Activated T-helper 1 cell treated with anti-CD3 and anti-CD28 coated beads, Interleukin-12 subunit alpha, Interleukin-12 subunit beta, Interleukin-2, Interleukin-4 antibody, amounts not matched to agents 30 ng/mL and 10 ng/mL and 1 ng/mL, durations not matched to agents 14 hours and 24 hours and 36 hours (primary cell): ENCODE measurements at regions not wholly inside any gene's neighbourhood (a gene's known extent, or its start where the extent isn't known, plus 50 kb on each side); places are given as distances from the start of the nearest gene placed in this dataset.
"Not testable (repeated sequence)": the region's sequence is repeated elsewhere in the genome, so short reads cannot be mapped to it uniquely, and the experiment has no call there.

Experiments
- DNase-seq: peaks from one replicate; pipeline ENCODE4 v3.0.0; 2021; ENCODE audit warnings: low spot score
- H3K27ac Mint-ChIP-seq: one replicate; pipeline ENCODE4 v1.8.0; 2021; ENCODE audit warnings: mild to moderate bottlenecking, mixed read lengths
- H3K27me3 Mint-ChIP-seq: one replicate; pipeline ENCODE4 v1.8.0; 2022; ENCODE audit warnings: mild to moderate bottlenecking, moderate library complexity, mixed read lengths; ENCODE audit not compliant: insufficient read depth
- H3K36me3 Mint-ChIP-seq: one replicate; pipeline ENCODE4 v1.8.0; 2021; ENCODE audit warnings: low read depth, mixed read lengths
- H3K4me1 Mint-ChIP-seq: one replicate; pipeline ENCODE4 v1.8.0; 2021; ENCODE audit warnings: low read depth, mixed read lengths
- H3K4me3 Mint-ChIP-seq: one replicate; pipeline ENCODE4 v1.8.0; 2021; ENCODE audit warnings: mild to moderate bottlenecking, moderate library complexity, mixed read lengths
- H3K9me3 Mint-ChIP-seq: one replicate; pipeline ENCODE4 v1.8.0; 2021; ENCODE audit warnings: mixed read lengths
- intact Hi-C: fragments of 100-400 bp; cut with micrococcal nuclease; formaldehyde crosslinking; loops from one replicate; pipeline ENCODE4 v1.15.1; 2024

DNA sequence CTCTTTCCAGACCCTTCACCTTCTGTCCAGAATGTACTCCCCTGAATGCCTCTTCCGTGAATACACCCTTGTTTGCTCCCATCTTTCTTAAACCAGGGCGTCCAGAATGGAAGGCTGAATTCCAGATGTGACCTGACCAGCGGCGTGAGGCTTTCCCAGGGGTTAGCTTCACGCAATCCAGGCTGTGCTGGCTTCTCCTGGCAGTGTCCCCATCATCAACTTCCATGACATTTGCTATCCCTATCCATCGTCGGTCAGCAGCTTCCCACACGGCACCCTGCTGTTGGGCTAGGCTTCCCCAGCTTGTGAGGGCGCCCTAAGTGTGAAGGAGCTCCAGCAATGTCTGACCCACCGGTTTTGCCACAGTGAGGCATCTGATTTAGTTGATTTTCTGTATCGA, 339.8 kb upstream of the TNRC6C start:
- Mint-ChIP-seq H3K27me3 (peaks cover 15% of the 10 kb centered on the region), H3K36me3 (peaks cover 3% of the 10 kb centered on the region), H3K4me1 (peaks cover 11% of the 10 kb centered on the region), H3K4me3 (no peak overlapping the region), H3K27ac (no peak overlapping the region), H3K9me3 (peaks cover 7% of the 10 kb centered on the region)
- intact Hi-C loops: no loop called here
- no peak for DNase-seq

- Mint-ChIP-seq H3K9me3 (peaks cover 7% of the 10 kb centered on the region), H3K36me3 (peaks cover 3% of the 10 kb centered on the region), H3K4me3 (no peak overlapping the region), H3K27me3 (peaks cover 11% of the 10 kb centered on the region), H3K4me1 (peaks cover 11% of the 10 kb centered on the region), H3K27ac (no peak overlapping the region)
- intact Hi-C loops: no loop called here
- DNase-seq: no peak
Observed at GRCh38 chr17:77619326-77619725, 339.2 kb upstream of the TNRC6C start.

DNA sequence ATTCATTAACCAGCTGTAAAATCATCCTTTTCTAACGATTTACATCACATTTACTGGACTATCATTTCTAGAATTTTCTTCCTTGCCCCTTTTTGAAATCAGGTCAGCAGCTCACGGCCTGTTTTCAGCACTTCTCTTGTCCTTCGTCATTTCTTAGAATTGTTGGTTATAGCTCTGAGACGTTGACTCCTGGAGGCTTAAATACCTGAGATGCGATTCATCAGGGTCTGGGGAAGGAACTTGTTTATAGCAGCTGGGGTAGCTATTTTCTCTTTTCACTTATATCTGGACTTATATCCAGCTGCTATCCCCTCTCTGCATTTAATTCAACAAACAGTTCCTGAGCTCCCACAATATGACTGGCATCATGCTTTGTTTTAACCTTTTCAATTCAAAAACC, 338.7 kb upstream of the TNRC6C start:
- Mint-ChIP-seq H3K4me3 (no peak overlapping the region), H3K9me3 (peaks cover 7% of the 10 kb centered on the region), H3K4me1 (peaks cover 11% of the 10 kb centered on the region), H3K27me3 (peaks cover 9% of the 10 kb centered on the region), H3K36me3 (peaks cover 3% of the 10 kb centered on the region), H3K27ac (no peak overlapping the region)
- DNase-seq: no peak
- intact Hi-C loops: no loop called here

DNA sequence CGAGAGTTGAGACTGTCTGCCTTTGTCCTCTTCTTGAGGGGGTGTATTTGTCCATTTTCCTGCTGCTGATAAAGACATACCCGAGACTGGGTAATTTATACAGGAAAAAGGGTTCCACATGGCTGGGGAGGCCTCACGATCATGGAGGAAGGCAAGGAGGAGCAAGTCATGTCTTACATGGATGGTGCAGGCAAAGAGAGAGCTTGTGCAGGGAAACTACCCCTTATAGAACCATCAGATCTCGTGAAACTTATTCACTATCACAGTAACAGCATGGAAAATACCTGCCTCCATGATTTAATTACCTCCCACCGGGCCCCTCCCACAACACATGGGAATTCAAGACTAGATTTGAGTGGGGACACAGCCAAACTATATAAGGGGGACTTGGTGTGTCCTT, 338.2 kb upstream of the TNRC6C start:
- Mint-ChIP-seq H3K4me3 (no peak overlapping the region), H3K9me3 (peaks cover 7% of the 10 kb centered on the region), H3K27ac (no peak overlapping the region), H3K4me1 (peaks cover 11% of the 10 kb centered on the region), H3K27me3 (peaks cover 9% of the 10 kb centered on the region), H3K36me3 (peaks cover 3% of the 10 kb centered on the region)
- intact Hi-C loops: no loop called here
- no peak for DNase-seq

DNA sequence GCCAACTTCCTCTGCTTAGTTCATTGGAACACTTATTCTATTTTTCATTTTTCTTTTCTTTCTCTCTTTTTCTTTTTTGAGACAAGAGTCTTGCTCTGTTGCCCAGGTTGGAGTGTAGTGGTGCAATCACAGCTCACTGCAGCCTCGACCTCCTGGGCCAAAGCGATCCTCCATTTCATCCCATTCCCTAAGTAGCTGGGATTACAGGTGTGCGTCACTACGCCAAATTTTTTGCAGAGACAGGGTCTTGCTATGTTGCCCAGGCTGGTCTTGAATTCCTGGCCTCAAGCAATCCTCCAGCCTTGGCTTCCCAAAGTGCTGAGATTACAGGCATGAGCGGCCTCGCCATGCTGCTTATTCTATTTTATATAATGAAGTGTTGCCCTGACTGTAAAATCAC, 336.4 kb upstream of the TNRC6C start:
- peaks cover 11% of the 10 kb centered on the region for H3K4me1 Mint-ChIP-seq
- H3K27ac Mint-ChIP-seq, DNase-seq, intact Hi-C loops, H3K4me3 Mint-ChIP-seq, H3K36me3 Mint-ChIP-seq: not testable (repeated sequence)
- peaks cover 11% of the 10 kb centered on the region for H3K9me3 Mint-ChIP-seq
- H3K27me3 Mint-ChIP-seq: peaks cover 11% of the 10 kb centered on the region

DNA sequence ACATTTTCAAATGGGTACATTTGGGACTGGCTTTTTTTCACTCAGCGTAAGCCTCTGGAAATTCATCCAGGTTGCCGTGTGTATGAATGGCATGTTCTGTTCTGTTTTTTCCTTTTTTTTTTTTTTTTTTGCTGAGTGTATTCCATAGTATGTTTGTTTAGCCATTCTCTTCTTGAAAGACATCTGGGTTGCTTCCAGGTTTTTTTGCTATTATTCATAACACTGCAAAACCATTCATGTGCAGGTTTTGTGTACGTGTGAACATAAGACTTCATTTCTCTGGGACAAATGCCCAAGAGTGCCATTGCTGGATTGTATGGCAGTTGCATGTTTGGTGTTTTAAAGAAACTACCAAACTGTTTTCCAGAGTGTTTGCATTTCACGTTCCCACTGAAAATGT, 335.9 kb upstream of the TNRC6C start:
- no peak for DNase-seq
- Mint-ChIP-seq H3K9me3 (peaks cover 16% of the 10 kb centered on the region), H3K36me3 (peaks cover 3% of the 10 kb centered on the region), H3K4me1 (peaks cover 11% of the 10 kb centered on the region), H3K27ac (no peak overlapping the region), H3K27me3 (peaks cover 12% of the 10 kb centered on the region), H3K4me3 (no peak overlapping the region)
- intact Hi-C loops: no loop called here

- DNase-seq, H3K36me3 Mint-ChIP-seq, H3K4me1 Mint-ChIP-seq, H3K27ac Mint-ChIP-seq, intact Hi-C loops, H3K4me3 Mint-ChIP-seq: not testable (repeated sequence)
- Mint-ChIP-seq H3K9me3 (peaks cover 21% of the 10 kb centered on the region), H3K27me3 (peaks cover 14% of the 10 kb centered on the region)
Observed at GRCh38 chr17:77623321-77623720, 335.2 kb upstream of the TNRC6C start.

DNA sequence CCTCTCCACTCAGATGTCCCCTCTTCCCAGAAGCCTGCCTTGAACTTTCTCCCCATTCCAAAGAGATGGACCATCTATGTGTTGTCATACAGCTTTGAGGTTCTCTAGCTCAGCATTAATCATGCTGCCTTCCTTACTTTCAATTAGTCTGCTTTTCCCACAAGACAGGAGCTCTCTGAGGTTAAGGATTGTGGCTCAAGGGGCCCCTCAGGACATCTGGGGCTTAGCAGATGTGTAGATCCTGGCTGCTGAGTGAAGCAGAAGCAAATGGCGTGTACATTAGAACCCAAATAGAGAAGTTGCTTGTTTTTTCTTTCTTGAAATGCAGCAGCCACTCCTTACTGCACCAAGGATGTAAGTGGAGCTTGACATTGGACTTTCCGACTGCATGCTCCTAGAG, 330.5 kb upstream of the TNRC6C start:
- H3K4me1 Mint-ChIP-seq: no peaks in the 10 kb centered on the region
- no peak for DNase-seq
- intact Hi-C loops: no loop called here

GRCh38 chr17:77629284-77629683, 329.2 kb upstream of the TNRC6C start:
- peaks cover 13% of the 10 kb centered on the region for H3K9me3 Mint-ChIP-seq
- H3K4me3 Mint-ChIP-seq, H3K4me1 Mint-ChIP-seq, H3K27ac Mint-ChIP-seq, intact Hi-C loops, DNase-seq, H3K36me3 Mint-ChIP-seq: not testable (repeated sequence)
- H3K27me3 Mint-ChIP-seq: peaks cover 18% of the 10 kb centered on the region

More for the DNA sequence above, 330.5 kb upstream of the TNRC6C start:
- H3K9me3 Mint-ChIP-seq: peaks cover 13% of the 10 kb centered on the region
- H3K27ac Mint-ChIP-seq: no peak overlapping the region
- peaks cover 18% of the 10 kb centered on the region for H3K27me3 Mint-ChIP-seq
- no peak overlapping the region for H3K4me3 Mint-ChIP-seq
- H3K36me3 Mint-ChIP-seq: no peaks in the 10 kb centered on the region

DNA sequence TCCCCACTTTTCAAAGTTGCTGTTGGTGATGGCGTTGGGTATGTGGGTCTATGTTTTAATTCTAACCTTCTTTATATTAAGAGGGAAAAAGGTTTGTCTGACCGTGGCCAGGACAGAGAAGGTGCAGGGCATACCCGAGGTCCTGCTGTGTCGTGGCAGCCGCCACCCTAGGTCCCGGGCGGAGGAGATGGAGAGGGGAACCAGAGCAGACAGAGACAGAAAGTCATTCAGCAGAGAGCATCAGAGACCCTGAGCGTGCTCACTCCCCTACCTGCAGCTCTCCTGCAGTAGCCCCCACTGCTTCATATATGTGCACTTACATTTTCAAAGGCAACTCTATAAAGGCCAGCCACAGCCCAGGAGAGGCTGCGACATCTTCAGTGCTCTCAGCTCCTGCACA, 327.2 kb upstream of the TNRC6C start:
- H3K36me3 Mint-ChIP-seq: no peaks in the 10 kb centered on the region
- H3K4me1 Mint-ChIP-seq: peaks cover 20% of the 10 kb centered on the region
- no peak overlapping the region for H3K27ac Mint-ChIP-seq
- H3K4me3 Mint-ChIP-seq: no peak overlapping the region
- no peak for DNase-seq
- intact Hi-C loops: no loop called here
- H3K9me3 Mint-ChIP-seq: peaks cover 13% of the 10 kb centered on the region
- peaks cover 15% of the 10 kb centered on the region for H3K27me3 Mint-ChIP-seq

DNA sequence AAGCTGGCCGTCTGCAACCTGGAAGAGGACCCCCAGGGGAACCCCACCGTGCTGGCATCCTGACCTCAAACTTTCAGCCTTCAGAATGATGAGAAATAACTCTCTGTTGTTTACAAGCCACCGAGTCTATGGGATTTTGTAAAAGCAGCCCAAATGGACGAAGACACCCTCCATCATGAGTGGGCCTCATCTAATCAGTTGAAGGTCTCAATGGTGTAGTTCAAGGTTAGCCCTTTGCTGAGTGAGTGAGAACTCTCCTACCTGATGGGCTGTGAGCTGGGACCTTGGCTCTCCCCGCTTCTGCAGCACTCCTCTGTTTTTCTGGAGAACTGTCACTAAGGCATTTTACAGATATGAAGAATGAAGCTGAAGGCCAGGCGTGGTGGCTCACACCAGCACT, 325.9 kb upstream of the TNRC6C start:
- Mint-ChIP-seq H3K36me3 (no peaks in the 10 kb centered on the region), H3K4me3 (no peak overlapping the region), H3K9me3 (peaks cover 5% of the 10 kb centered on the region), H3K27ac (no peak overlapping the region), H3K4me1 (peaks cover 20% of the 10 kb centered on the region), H3K27me3 (peaks cover 11% of the 10 kb centered on the region)
- intact Hi-C loops: no loop called here
- DNase-seq: no peak

DNA sequence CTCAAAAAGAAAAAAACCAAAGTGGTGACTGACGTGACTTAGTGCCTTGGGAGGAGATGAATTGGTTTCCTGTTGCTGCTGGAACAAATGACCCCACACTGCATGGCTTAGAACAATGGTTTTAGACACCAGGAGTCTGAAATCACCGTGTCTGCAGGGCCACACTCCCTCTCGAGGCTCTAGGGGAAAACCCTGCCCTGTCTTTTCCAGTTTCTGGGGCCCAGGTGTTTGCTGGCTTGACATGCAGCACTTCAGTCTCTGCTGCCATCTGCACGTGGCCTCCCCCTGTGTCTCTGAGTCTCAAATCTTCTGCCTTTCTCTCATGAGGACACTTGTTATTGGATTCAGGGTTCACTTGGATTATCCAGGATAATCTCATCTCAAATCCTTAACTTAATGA, 323.8 kb upstream of the TNRC6C start:
- intact Hi-C loops: loop anchor here (1.0 to 2.0 kb wide), 4 partner anchors 11 to 208 kb away; no protein-coding TSS in a partner anchor
- H3K27ac Mint-ChIP-seq: peak overlapping the region; percentile 68
- DNase-seq: peak; percentile 30

DNA sequence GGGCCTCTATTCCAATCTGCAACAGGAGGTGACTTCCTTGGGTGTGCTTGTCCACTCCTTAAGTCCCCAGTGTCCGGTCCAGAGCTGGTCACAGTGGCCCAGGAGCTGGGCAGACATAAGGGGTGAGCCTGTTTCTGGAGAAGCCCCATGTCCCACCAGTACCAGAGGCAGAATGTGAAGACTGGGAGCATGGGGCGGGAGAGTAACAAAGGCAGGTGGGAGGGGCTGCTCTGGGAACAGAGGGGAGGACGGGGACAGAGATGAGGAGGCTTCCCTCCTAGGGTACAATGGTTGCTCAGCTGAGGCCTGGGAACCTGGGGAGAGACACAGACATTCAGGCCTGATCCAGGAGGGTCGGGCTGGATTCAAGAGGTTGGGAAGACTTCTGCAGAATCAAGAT, 323.3 kb upstream of the TNRC6C start:
- peaks cover 20% of the 10 kb centered on the region for H3K4me1 Mint-ChIP-seq
- H3K9me3 Mint-ChIP-seq: no peaks in the 10 kb centered on the region
- no peaks in the 10 kb centered on the region for H3K36me3 Mint-ChIP-seq
- H3K4me3 Mint-ChIP-seq: no peak overlapping the region
- peak overlapping the region; percentile 68 for H3K27ac Mint-ChIP-seq
- peaks cover 5% of the 10 kb centered on the region for H3K27me3 Mint-ChIP-seq
- DNase-seq: no peak
- intact Hi-C loops: loop anchor here (2.0 kb wide), 3 partner anchors 32 to 208 kb away; no protein-coding TSS in a partner anchor

More for the DNA sequence above, 323.8 kb upstream of the TNRC6C start:
- peaks cover 20% of the 10 kb centered on the region for H3K4me1 Mint-ChIP-seq
- peaks cover 2% of the 10 kb centered on the region for H3K27me3 Mint-ChIP-seq
- no peaks in the 10 kb centered on the region for H3K36me3 Mint-ChIP-seq
- no peak overlapping the region for H3K4me3 Mint-ChIP-seq
- no peaks in the 10 kb centered on the region for H3K9me3 Mint-ChIP-seq

DNA sequence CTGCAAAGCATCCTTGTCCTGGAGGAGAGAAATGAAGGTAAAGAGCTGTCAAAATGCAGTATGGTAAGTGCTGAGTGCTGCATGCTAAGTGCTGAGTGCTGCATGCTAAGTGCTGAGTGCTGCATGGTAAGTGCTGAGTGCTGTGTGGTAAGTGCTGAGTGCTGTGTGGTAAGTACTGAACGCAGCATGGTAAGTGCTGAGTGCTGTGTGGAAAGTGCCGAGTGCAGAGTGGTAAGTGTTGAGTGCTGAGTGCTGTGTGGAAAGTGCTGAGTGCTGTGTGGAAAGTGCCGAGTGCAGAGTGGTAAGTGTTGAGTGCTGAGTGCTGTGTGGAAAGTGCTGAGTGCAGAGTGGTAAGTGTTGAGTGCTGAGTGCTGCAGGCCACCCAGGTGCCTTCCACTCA, 322.7 kb upstream of the TNRC6C start:
- not testable (repeated sequence) for H3K36me3 Mint-ChIP-seq, H3K27ac Mint-ChIP-seq, H3K4me3 Mint-ChIP-seq, DNase-seq, H3K9me3 Mint-ChIP-seq
- H3K4me1 Mint-ChIP-seq: peaks cover 20% of the 10 kb centered on the region
- intact Hi-C loops: loop anchor here (2.0 kb wide), 3 partner anchors 31 to 207 kb away; no protein-coding TSS in a partner anchor
- peaks cover 11% of the 10 kb centered on the region for H3K27me3 Mint-ChIP-seq
